CD14-positive monocyte (primary cell): ENCODE measurements at regions not wholly inside any gene's neighbourhood (a gene's known extent, or its start where the extent isn't known, plus 50 kb on each side); places are given as distances from the start of the nearest gene placed in this dataset.

Experiments used
- DNase-seq, 3 donors: peaks; one replicate each; pipeline ENCODE4 v3.0.0-alpha.2; 2011 to 2022
- H2AFZ ChIP-seq: 2 replicates; pipeline ENCODE4 v1.6.0; 2012; ENCODE audit warnings: mild to moderate bottlenecking, low read depth, low read length, inconsistent platforms; ENCODE audit not compliant: insufficient read depth, poor library complexity, severe bottlenecking
- H3K27ac ChIP-seq, 2 donors: 1 replicate in 1 of 2; 2 replicates in 1 of 2; pipeline ENCODE4 v1.5.1; 2012 to 2013; ENCODE audit warnings: low read length in 2 of 2, control low read depth in 1 of 2, inconsistent platforms in 1 of 2, low read depth in 1 of 2, mild to moderate bottlenecking in 1 of 2
- H3K27me3 ChIP-seq, 2 donors: one replicate each; pipeline versions ENCODE4 v1.6.0 to v1.6.1; 2011 to 2013; ENCODE audit warnings: low read length in 2 of 2; ENCODE audit not compliant: control insufficient read depth in 2 of 2, insufficient read depth in 2 of 2
- H3K36me3 ChIP-seq, 2 donors: replicated peaks in 1 of 2; 1 replicate in 1 of 2; 2 replicates in 1 of 2; pipeline versions ENCODE4 v1.5.1 to v1.6.1; 2012 to 2013; ENCODE audit warnings: low read length in 2 of 2, control low read depth in 1 of 2, inconsistent platforms in 1 of 2, mild to moderate bottlenecking in 1 of 2; ENCODE audit not compliant: insufficient read depth in 2 of 2, control insufficient read depth in 1 of 2
- H3K4me1 ChIP-seq, 2 donors: 1 replicate in 1 of 2; 2 replicates in 1 of 2; pipeline versions ENCODE4 v1.5.1 to v1.6.1; 2012 to 2013; ENCODE audit warnings: low read length in 2 of 2, control low read depth in 1 of 2, inconsistent platforms in 1 of 2, mild to moderate bottlenecking in 1 of 2, moderate library complexity in 1 of 2; ENCODE audit not compliant: insufficient read depth in 2 of 2, control insufficient read depth in 1 of 2
- H3K4me2 ChIP-seq: replicated peaks from 2 replicates; pipeline ENCODE3; 2012; ENCODE audit warnings: low read length, moderate library complexity, mild to moderate bottlenecking; ENCODE audit not compliant: poor library complexity, severe bottlenecking; ENCODE audit errors: extremely low read depth
- H3K4me3 ChIP-seq, 3 experiments: fragments of 200-600 bp in 1 of 3; sonication (generic) in 1 of 3; replicated peaks in 1 of 3; 1 replicate in 2 of 3; 2 replicates in 1 of 3; pipeline ENCODE4 v1.5.1; 2011 to 2013; ENCODE audit warnings: low read length in 3 of 3, mild to moderate bottlenecking in 3 of 3, control low read depth in 2 of 3, low read depth in 2 of 3, inconsistent platforms in 1 of 3, moderate library complexity in 1 of 3
- H3K79me2 ChIP-seq: 2 replicates; pipeline ENCODE4 v1.6.0; 2012; ENCODE audit warnings: mild to moderate bottlenecking, control low read depth, inconsistent platforms, low read length, moderate library complexity; ENCODE audit not compliant: insufficient read depth
- H3K9ac ChIP-seq: 2 replicates; pipeline ENCODE4 v1.6.0; 2017; ENCODE audit warnings: low read length, mild to moderate bottlenecking; ENCODE audit not compliant: insufficient read depth, poor library complexity, severe bottlenecking
- H3K9me3 ChIP-seq, 2 donors: replicated peaks in 1 of 2; 1 replicate in 1 of 2; 2 replicates in 1 of 2; pipeline versions ENCODE4 v1.5.1 to v1.6.1; 2012 to 2013; ENCODE audit warnings: low read length in 2 of 2, control low read depth in 1 of 2; ENCODE audit not compliant: control insufficient read depth in 1 of 2, insufficient read depth in 1 of 2
- H4K20me1 ChIP-seq: 2 replicates; pipeline ENCODE4 v1.6.0; 2012; ENCODE audit warnings: mild to moderate bottlenecking, low read length, control low read depth, moderate library complexity; ENCODE audit not compliant: insufficient read depth
- H3K27ac Mint-ChIP-seq, 7 donors: one replicate each; pipeline ENCODE4 v1.8.0; 2020; ENCODE audit warnings: mild to moderate bottlenecking in 7 of 7, mixed read lengths in 7 of 7, moderate library complexity in 6 of 7, inconsistent platforms in 2 of 7
- H3K27me3 Mint-ChIP-seq, 3 donors: one replicate each; pipeline ENCODE4 v1.8.0; 2021 to 2022; ENCODE audit warnings: low read depth in 3 of 3, mild to moderate bottlenecking in 3 of 3, mixed read lengths in 3 of 3, moderate library complexity in 3 of 3, inconsistent platforms in 1 of 3
- H3K36me3 Mint-ChIP-seq, 2 donors: one replicate each; pipeline ENCODE4 v1.8.0; 2020; ENCODE audit warnings: mixed read lengths in 2 of 2, inconsistent platforms in 1 of 2, mild to moderate bottlenecking in 1 of 2
- H3K4me1 Mint-ChIP-seq: one replicate; pipeline ENCODE4 v1.8.0; 2020; ENCODE audit warnings: mild to moderate bottlenecking, mixed read lengths
- H3K4me3 Mint-ChIP-seq, 2 donors: one replicate each; pipeline ENCODE4 v1.8.0; 2020; ENCODE audit warnings: mild to moderate bottlenecking in 2 of 2, mixed read lengths in 2 of 2, moderate library complexity in 1 of 2
- H3K9me3 Mint-ChIP-seq, 7 donors: one replicate each; pipeline ENCODE4 v1.8.0; 2020 to 2022; ENCODE audit warnings: mixed read lengths in 7 of 7, mild to moderate bottlenecking in 6 of 7, moderate library complexity in 6 of 7, inconsistent platforms in 2 of 7
- CTCF ChIP-seq: fragments of 200-600 bp; IDR thresholded peaks from one replicate; pipeline ENCODE4 v1.8.0; 2022; ENCODE audit warnings: antibody characterized with exemption, mild to moderate bottlenecking
- WGBS: methylation state at CpG from one replicate; pipeline ENCODE4 v1.1.5; 2013; ENCODE audit warnings: missing lambda C conversion rate; ENCODE audit not compliant: insufficient coverage; 5-methylcytosine and 5-hydroxymethylcytosine counted together
- intact Hi-C, 2 donors: fragments of 100-400 bp; cut with micrococcal nuclease; formaldehyde crosslinking; loops; one replicate each; pipeline versions ENCODE4 v1.15.0 to v1.15.1; 2023

DNA sequence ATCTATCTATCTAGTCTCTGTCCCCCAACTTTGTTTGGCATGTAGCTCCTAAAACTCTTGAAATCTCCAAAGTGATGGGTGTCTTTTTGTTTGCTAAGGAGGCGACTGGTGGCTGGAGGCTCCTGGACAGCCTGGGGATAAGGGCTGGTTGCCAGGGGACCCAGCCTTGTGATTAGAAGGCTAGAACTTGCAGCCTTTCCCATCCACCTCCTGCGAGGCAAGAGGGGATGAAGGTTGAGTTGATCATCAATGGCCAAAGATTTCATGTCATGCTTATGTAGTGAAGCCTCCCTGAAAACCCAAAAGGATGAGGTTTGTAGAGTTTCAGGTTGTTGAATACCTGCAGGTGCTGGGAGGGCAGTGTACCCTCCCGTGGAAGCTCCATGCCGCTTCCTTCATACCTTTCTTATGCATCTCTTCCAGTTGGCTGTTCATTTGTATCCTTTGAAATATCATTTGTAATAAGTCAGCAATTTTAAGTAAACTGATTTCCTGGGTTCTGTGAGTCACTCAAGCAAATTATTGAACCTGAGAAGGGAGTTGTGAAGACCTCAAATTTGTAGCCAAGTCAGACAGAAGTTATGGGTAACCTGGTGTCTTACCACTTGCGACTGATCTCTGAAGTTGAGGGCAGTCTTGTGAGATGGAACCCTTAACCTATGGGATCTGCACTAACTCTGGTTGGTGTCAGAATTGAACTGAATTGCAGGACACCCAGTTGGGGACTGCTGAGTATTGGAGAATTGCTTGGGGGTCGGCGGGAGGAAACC lies 202.4 kb downstream of the SEC14L1 start:
- H3K9me3 ChIP-seq: no peaks in the 10 kb centered on the region
- peaks cover 7% of the 10 kb centered on the region for H3K79me2 ChIP-seq
- H3K36me3 ChIP-seq: no peaks in the 10 kb centered on the region
- H3K27me3 Mint-ChIP-seq: no peaks in the 10 kb centered on the region
- peak overlapping the region in 1 of 2 donors; percentile 76 for H3K4me3 Mint-ChIP-seq
- H3K27ac Mint-ChIP-seq: peak overlapping the region in 2 of 7 donors; percentile 31 to 65
- H4K20me1 ChIP-seq: no peaks in the 10 kb centered on the region
- H3K27ac ChIP-seq: no peak overlapping the region
- no peak overlapping the region for H3K9ac ChIP-seq
- H2AFZ ChIP-seq: no peak overlapping the region
- H3K4me3 ChIP-seq: peak overlapping the region in 1 of 3 experiments; percentile 46
- H3K9me3 Mint-ChIP-seq: peaks cover 0 to 6% (median 0%) of the 10 kb centered on the region in 7 donors
- peaks cover 36% of the 10 kb centered on the region for H3K4me1 Mint-ChIP-seq
- WGBS: 56% methylated on average over 3 of the region's 7 CpGs
- peak overlapping the region; percentile 58 for H3K4me2 ChIP-seq
- H3K4me1 ChIP-seq: peaks cover 17 to 31% of the 10 kb centered on the region in 2 donors
- DNase-seq: no peak
- intact Hi-C loops: no loop called here
- TF ChIP-seq CTCF: no peak
- no peaks in the 10 kb centered on the region for H3K27me3 ChIP-seq
- peaks cover 15 to 16% of the 10 kb centered on the region in 2 donors for H3K36me3 Mint-ChIP-seq

DNA sequence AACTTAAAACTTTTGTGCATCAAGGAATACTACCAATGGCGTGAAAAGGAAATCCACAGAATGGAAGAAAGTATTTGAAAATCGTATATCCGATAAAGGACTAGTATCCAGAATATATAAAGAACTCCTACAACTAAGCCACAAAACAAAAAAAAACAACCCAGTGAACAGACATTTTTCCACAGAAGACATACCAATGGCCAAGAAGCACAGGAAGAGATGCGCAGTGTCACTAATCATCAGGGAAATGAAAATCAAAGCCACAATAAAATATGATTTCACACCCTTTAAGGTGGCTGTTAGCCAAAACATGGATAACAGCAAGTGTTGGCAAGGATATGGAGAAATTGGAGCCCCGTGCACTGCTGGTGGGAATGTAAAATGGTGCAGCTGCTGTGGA lies 203.3 kb downstream of the SEC14L1 start:
- no peaks in the 10 kb centered on the region for H3K36me3 ChIP-seq
- no peaks in the 10 kb centered on the region for H4K20me1 ChIP-seq

More for the DNA sequence above, 203.3 kb downstream of the SEC14L1 start:
- intact Hi-C loops: no loop called here
- Histone ChIP-seq H3K9ac (no peak overlapping the region), H3K4me3 (no peak overlapping the region), H3K9me3 (no peaks in the 10 kb centered on the region), H2AFZ (no peak overlapping the region), H3K27ac (no peak overlapping the region), H3K27me3 (no peaks in the 10 kb centered on the region), H3K79me2 (peaks cover 7% of the 10 kb centered on the region), H3K4me1 (peaks cover 17 to 31% of the 10 kb centered on the region in 2 donors), H3K4me2 (no peak overlapping the region)
- TF ChIP-seq CTCF: no peak
- Mint-ChIP-seq H3K36me3 (peaks cover 12 to 13% of the 10 kb centered on the region in 2 donors), H3K9me3 (peaks cover 0 to 6% (median 0%) of the 10 kb centered on the region in 7 donors), H3K4me1 (peaks cover 35% of the 10 kb centered on the region), H3K27me3 (no peaks in the 10 kb centered on the region), H3K27ac (no peak overlapping the region), H3K4me3 (no peak overlapping the region)
- no CpG with 5 or more reads among the region's 5 CpGs for WGBS
- DNase-seq: no peak
